Tibial nerve (tissue), 4 donors: ENCODE measurements at regions not wholly inside any gene's neighbourhood (a gene's known extent, or its start where the extent isn't known, plus 50 kb on each side); places are given as distances from the start of the nearest gene placed in this dataset.

Experiments used
- DNase-seq, 2 donors: peaks; one replicate each; pipeline ENCODE4 v3.0.0-alpha.2; 2019; ENCODE audit warnings: low spot score in 2 of 2
- H3K27ac ChIP-seq, 4 donors: fragments of 200-600 bp; sonication (generic) in 3 of 4; one replicate each; pipeline ENCODE4 v1.5.1; 2017 to 2019; ENCODE audit warnings: mild to moderate bottlenecking in 1 of 4
- H3K27me3 ChIP-seq, 2 donors: fragments of 200-600 bp; sonication (generic) in 1 of 2; one replicate each; pipeline versions ENCODE4 v1.5.1 to v1.6.0; 2017 to 2019
- H3K36me3 ChIP-seq, 3 donors: fragments of 200-600 bp; sonication (generic); one replicate each; pipeline ENCODE4 v1.5.1; 2018 to 2019
- H3K4me1 ChIP-seq, 4 donors: fragments of 200-600 bp; sonication (generic) in 3 of 4; one replicate each; pipeline ENCODE4 v1.5.1; 2017 to 2019
- H3K4me3 ChIP-seq, 4 donors: fragments of 200-600 bp; sonication (generic) in 3 of 4; one replicate each; pipeline ENCODE4 v1.5.1; 2017 to 2019; ENCODE audit warnings: mild to moderate bottlenecking in 1 of 4, moderate library complexity in 1 of 4
- H3K9me3 ChIP-seq, 4 donors: fragments of 200-600 bp; sonication (generic) in 3 of 4; one replicate each; pipeline ENCODE4 v1.5.1; 2017 to 2019
- CTCF ChIP-seq, 5 experiments: fragments of 200-600 bp in 3 of 5; fragments of 450-650 bp in 2 of 5; sonication (generic) in 3 of 5; IDR thresholded peaks; one replicate each; pipeline ENCODE4 v1.5.1; 2016 to 2019; ENCODE audit warnings: antibody characterized with exemption in 5 of 5, mild to moderate bottlenecking in 3 of 5, moderate library complexity in 2 of 5
- EP300 ChIP-seq, 2 donors: sonication (generic); formaldehyde crosslinking; IDR thresholded peaks; one replicate each; pipeline ENCODE4 v1.6.1; 2017; ENCODE audit warnings: antibody characterized with exemption in 2 of 2, mild to moderate bottlenecking in 1 of 2
- POLR2A ChIP-seq, 2 donors: fragments of 450-650 bp; IDR thresholded peaks; one replicate each; pipeline ENCODE4 v1.6.1; 2017; ENCODE audit warnings: antibody characterized with exemption in 2 of 2, mild to moderate bottlenecking in 2 of 2, moderate library complexity in 2 of 2
- WGBS, 2 donors: methylation state at CpG; one replicate each; pipeline ENCODE4 v1.1.5; 2018; 5-methylcytosine and 5-hydroxymethylcytosine counted together

- no peak for DNase-seq
- Histone ChIP-seq H3K36me3 (no peaks in the 10 kb centered on the region), H3K4me3 (no peak overlapping the region), H3K27ac (peak overlapping the region in 1 of 4 donors; percentile 79), H3K27me3 (no peaks in the 10 kb centered on the region), H3K9me3 (no peaks in the 10 kb centered on the region), H3K4me1 (peaks cover 0 to 33% (median 21%) of the 10 kb centered on the region in 4 donors)
- 78 to 82% methylated on average over 5 of the region's 5 CpGs for WGBS, 2 donors
- TF ChIP-seq EP300 (IDR thresholded peaks at IDR 0.05) (no peak), CTCF (IDR thresholded peaks at IDR 0.05) (no peak), POLR2A (IDR thresholded peaks at IDR 0.05) (no peak)
Measured at GRCh38 chr5:54745599-54745998, 228.0 kb downstream of the SNX18 start.

- Histone ChIP-seq H3K4me1 (peaks cover 0 to 33% (median 21%) of the 10 kb centered on the region in 4 donors), H3K36me3 (no peaks in the 10 kb centered on the region), H3K27ac (peak overlapping the region in 3 of 4 donors; percentile 60 to 87 (median 79)), H3K9me3 (no peaks in the 10 kb centered on the region), H3K4me3 (no peak overlapping the region), H3K27me3 (no peaks in the 10 kb centered on the region)
- WGBS, 2 donors, result 33 to 45% methylated on average over 8 of the region's 8 CpGs
- DNase-seq, result peak in 1 of 2 donors; percentile 35
- peak in 1 of 2 donors; percentile 63 for TF ChIP-seq EP300 (IDR thresholded peaks at IDR 0.05)
- no peak for TF ChIP-seq CTCF (IDR thresholded peaks at IDR 0.05)
Measured at GRCh38 chr5:54743997-54744788, 226.6 kb downstream of the SNX18 start.

- H3K4me1 ChIP-seq, result peaks cover 0 to 33% (median 21%) of the 10 kb centered on the region in 4 donors
- TF ChIP-seq POLR2A (IDR thresholded peaks at IDR 0.05), result no peak
- TF ChIP-seq EP300 (IDR thresholded peaks at IDR 0.05), result no peak
- no peak for TF ChIP-seq CTCF (IDR thresholded peaks at IDR 0.05)
- peak overlapping the region in 3 of 4 donors; percentile 60 to 87 (median 79) for H3K27ac ChIP-seq
- H3K9me3 ChIP-seq, result no peaks in the 10 kb centered on the region
- WGBS, 2 donors, result 86 to 87% methylated on average over 5 of the region's 5 CpGs
- no peak for DNase-seq
- H3K36me3 ChIP-seq, result no peaks in the 10 kb centered on the region
- no peak overlapping the region for H3K4me3 ChIP-seq
- H3K27me3 ChIP-seq, result no peaks in the 10 kb centered on the region
Measured at GRCh38 chr5:54743581-54743980, 226.0 kb downstream of the SNX18 start.

GRCh38 chr5:54742417-54742891 lies 224.9 kb downstream of the SNX18 start:
- TF ChIP-seq EP300 (IDR thresholded peaks at IDR 0.05), result no peak
- TF ChIP-seq CTCF (IDR thresholded peaks at IDR 0.05), result no peak
- no peak for TF ChIP-seq POLR2A (IDR thresholded peaks at IDR 0.05)
- H3K27me3 ChIP-seq, result no peaks in the 10 kb centered on the region
- no peak for DNase-seq
- no peak overlapping the region for H3K4me3 ChIP-seq
- peaks cover 0 to 33% (median 21%) of the 10 kb centered on the region in 4 donors for H3K4me1 ChIP-seq
- H3K27ac ChIP-seq, result peak overlapping the region in 2 of 4 donors; percentile 24 to 87
- WGBS, 2 donors, result 51 to 61% methylated on average over 7 of the region's 7 CpGs
- no peaks in the 10 kb centered on the region for H3K9me3 ChIP-seq
- no peaks in the 10 kb centered on the region for H3K36me3 ChIP-seq

- DNase-seq, result no peak
- no peak overlapping the region for H3K4me3 ChIP-seq
- peaks cover 0 to 33% (median 21%) of the 10 kb centered on the region in 4 donors for H3K4me1 ChIP-seq
- no peaks in the 10 kb centered on the region for H3K36me3 ChIP-seq
- H3K27ac ChIP-seq, result no peak overlapping the region
- TF ChIP-seq CTCF (IDR thresholded peaks at IDR 0.05), result no peak
- no peak for TF ChIP-seq EP300 (IDR thresholded peaks at IDR 0.05)
- no peak for TF ChIP-seq POLR2A (IDR thresholded peaks at IDR 0.05)
- H3K27me3 ChIP-seq, result no peaks in the 10 kb centered on the region
- WGBS, 2 donors, result 90 to 97% methylated on average over 6 of the region's 6 CpGs
- no peaks in the 10 kb centered on the region for H3K9me3 ChIP-seq
Measured at GRCh38 chr5:54741711-54742110, 224.2 kb downstream of the SNX18 start.
